HG02938 (cell line): ENCODE measurements at regions not wholly inside any gene's neighbourhood (a gene's known extent, or its start where the extent isn't known, plus 50 kb on each side); places are given as distances from the start of the nearest gene placed in this dataset.
"Not testable (repeated sequence)": the region's sequence is repeated elsewhere in the genome, so short reads cannot be mapped to it uniquely, and the experiment has no call there.

Source experiments
- ATAC-seq: cut with Tn5 transposase; IDR thresholded peaks from one replicate; pipeline ENCODE4 v1.9.1; 2021; ENCODE audit warnings: mild to moderate bottlenecking, moderate library complexity; ENCODE audit not compliant: unreplicated experiment

DNA sequence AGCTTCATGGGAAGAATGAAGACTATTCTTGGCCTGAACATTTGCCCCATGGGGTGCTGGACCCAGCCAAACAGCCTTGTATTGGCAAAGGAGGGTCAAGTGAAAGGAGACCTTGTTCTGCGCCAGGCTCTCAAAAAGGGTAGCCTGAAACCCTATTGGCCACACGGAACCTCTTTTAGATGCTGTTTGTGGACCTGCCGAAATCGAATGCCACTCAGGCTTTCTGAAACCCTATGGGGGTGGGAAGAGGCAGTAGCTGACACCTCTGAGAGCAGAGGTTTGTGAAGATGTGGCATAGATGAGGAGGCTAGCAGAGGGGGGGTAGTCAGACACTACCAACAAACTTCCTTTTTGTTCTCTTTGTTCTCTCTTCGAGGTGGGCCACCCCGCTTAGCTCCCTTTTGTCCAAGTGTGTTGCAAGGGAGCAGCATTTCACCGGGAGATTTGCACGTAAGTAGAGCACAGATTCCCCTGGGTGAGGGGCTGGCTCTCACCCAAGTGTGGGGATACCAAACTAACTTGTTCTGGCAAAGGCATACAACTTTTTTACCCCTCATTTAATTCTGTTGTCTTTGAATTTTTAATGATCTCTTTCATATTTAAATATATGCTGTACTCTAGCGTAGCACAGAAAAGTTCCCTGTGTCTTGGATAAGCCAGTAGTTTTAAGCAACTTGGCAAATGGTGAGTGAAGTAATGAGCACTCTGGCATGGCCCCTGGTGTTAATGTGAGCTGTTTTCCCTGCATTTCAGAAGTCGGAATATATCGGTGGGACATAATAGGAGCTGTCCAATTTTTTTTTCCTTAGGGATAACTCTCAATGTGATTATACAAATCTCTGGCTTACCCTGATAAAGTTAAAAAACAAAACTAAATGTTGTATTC, 107.7 kb downstream of the SEPTIN7 start:
- no peak for ATAC-seq

DNA sequence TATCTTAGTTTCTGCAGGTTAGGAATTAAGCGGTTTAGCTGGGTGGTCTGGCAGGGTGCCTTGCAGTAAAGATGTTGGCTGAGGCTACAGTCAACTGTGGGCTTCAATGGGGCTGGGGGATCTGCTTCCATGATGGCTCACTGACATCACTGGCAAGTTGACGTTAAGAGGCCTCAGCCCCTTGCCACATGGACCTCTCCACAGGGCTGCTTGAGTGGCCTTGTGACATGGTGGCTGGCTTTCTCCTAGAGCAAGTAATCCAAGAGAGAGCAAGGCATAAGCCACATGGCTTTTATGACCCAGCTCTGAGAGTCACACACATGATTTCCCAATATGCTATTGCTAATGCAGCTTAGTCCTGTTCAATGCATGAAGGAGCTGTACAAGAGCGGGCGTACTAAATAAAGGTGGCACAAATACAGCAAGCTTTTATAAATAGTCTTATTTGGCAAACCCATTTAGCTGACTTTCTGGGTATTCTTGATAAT, 109.1 kb downstream of the SEPTIN7 start:
- ATAC-seq = no peak

DNA sequence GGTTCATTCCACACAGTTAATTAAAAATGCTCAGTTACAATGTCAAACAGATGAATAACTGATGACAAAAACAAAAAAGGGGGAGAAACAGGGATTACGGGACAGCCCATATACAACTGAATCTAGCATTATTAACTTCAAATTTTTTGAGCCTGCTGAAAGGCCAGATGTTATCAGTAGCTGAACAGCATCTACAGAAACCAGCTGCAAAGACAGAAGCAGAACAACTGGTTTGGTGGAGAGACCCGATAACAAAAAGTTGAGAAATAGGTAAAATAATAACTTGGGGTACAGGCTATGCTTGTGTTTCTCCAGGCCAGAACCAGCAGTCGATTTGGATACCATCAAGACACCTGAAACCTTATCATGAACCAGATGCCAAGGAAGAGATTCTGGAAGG, 109.8 kb downstream of the SEPTIN7 start:
- ATAC-seq = not testable (repeated sequence)

- not testable (repeated sequence) for ATAC-seq
Measured at GRCh38 chr7:35913350-35913749, 112.5 kb downstream of the SEPTIN7 start.

DNA sequence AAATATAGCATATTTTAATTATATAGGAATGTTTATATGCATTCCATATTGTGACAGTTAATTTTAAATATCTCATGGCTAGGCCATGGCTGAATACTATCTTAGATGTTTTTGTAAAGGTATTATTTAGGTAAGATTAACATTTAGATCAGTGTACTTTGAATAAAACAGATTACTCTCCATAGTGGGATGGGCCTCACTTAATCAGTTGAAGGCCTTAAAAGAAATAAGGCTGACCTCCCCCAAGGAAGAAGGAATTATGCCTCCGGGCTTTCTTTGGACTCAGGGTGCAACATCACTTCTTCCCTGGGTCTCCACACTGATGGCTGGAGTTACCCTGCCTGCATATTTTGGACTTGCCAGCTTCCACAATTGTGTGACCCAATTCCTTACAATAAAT, 113.4 kb downstream of the SEPTIN7 start:
- ATAC-seq = not testable (repeated sequence)

DNA sequence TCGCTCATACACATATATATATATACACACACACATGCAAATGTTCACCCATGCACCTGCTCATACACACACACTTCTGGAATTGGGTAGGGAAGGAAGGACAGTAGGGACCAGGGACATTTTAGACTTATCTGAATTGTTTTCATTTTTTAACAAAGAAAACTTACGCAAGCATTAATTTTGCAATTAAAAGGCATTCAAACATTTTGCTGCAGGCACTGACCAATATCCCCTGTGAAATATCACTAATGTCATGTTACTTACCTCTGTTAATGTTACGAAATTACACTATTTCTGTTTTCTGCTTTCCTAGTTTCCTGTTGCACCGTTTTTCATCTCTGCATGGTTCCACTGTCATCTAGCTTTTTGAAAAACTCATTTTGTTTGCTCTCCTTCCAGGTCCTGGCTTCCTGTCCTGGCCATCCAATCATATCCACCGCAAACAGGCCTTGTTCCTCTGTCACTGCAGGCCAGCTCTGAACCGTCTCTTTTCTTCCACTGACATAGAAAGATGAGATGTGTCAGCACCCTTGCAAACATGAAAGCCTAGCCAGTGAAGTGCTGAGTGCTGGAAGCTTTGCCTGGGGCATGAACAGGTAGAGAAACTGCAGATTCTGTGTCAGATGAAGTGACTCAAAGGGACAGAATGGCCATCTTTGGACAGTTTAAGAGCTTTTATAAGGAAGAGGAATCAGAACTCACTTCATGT, 114.5 kb downstream of the SEPTIN7 start:
- ATAC-seq = not testable (repeated sequence)

GRCh38 chr7:35918217-35918616, 117.4 kb downstream of the SEPTIN7 start:
- ATAC-seq = not testable (repeated sequence)

GRCh38 chr7:35919607-35920006, 118.8 kb downstream of the SEPTIN7 start:
- ATAC-seq = not testable (repeated sequence)

GRCh38 chr7:35921338-35921737, 120.5 kb downstream of the SEPTIN7 start:
- not testable (repeated sequence) for ATAC-seq

GRCh38 chr7:35924668-35925067, 123.8 kb downstream of the SEPTIN7 start:
- not testable (repeated sequence) for ATAC-seq

DNA sequence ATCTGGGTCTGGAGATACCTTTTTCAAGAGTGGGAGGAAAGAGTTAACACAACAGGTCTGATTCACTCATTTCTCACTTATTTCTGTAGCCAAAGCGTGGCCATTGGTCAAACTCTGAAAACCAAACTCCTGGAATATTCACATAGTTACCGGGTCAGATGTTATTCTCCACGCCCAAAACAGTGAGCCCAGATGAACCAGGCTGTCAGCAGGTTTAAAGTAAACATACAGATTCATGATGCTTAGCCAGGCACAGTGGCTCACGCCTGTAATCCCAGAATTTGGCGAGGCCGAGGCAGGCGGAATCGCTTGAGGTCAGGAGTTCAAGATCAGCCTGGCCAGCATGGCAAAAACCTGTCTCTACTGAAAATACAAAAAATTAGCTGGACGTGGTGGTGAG, 126.1 kb downstream of the SEPTIN7 start:
- not testable (repeated sequence) for ATAC-seq

DNA sequence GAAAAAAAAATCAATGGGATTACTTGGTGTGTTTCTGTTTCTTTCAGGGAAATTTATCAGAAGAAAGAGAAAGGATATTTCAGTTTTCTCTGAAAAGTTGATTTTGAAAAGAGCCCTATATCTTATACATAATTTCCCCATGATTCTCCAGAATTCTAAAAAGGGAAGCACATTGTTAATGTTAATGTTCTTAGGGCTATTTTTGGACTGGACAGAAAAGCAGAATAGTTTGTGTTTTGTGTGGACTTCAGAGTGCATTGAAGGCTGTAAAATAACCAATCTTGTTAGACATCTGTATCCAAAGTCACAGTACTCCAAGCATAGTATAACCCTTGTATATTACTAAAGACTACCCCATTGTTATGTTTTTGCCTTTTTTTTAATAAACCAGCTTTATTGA, 130.3 kb downstream of the SEPTIN7 start:
- ATAC-seq = not testable (repeated sequence)

DNA sequence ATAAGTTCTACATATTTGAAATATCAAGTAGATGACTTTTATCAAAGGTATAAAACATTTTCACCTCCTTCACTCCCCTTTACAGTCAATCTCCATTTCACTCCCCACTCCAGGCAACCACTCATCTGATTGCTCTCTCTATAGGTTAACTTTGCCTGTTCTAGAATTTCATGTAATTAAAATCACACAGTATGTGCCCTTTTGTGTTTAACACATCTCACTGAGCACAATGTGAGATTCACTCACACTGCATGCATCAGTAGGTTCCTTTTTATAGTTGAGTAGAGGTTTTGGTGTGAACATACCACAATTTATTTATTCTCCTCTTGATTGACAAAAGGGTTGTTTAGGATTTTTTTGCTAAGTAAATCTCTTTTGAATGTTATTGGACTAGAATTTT, 130.7 kb downstream of the SEPTIN7 start:
- ATAC-seq = not testable (repeated sequence)

GRCh38 chr7:35940695-35941094, 139.8 kb downstream of the SEPTIN7 start:
- not testable (repeated sequence) for ATAC-seq

DNA sequence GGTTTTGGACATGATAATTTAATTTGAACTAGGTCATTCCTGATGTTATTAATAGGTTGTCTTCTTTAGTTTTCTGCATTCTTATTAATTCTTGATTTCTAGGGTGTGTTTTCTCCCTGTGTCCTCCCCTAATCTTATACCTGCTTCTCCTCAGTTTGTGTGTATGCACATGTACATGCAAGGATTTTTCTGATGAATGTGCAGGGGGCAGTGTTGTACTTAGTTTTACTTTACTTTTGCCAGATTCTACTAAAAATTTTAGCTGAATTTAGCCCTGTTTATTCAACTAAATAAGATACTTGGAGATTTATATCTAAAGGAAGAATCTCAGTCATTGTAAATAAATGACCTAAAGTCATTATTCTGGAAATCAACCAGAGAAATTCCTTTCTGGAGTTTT, 144.8 kb downstream of the SEPTIN7 start:
- not testable (repeated sequence) for ATAC-seq

DNA sequence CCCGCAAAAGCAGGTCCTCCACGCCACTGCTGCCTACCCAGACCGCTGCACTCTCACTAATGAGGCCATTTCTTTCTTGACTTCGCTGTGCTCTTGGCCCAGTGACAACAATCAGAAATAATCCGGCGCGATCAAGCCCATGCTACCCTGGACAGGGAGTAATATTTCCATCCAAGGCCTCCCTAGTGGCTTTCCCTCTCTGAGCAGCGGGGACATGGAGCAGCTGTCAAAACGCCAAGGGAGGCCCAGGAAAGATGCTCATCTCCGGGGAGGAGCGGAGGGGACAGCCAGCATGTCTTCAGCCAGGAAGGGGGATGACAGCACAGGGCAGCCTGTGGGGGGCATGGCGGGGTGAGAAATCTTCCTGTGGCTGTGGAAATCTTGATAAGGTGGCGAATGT, 154.9 kb downstream of the SEPTIN7 start:
- ATAC-seq = not testable (repeated sequence)

DNA sequence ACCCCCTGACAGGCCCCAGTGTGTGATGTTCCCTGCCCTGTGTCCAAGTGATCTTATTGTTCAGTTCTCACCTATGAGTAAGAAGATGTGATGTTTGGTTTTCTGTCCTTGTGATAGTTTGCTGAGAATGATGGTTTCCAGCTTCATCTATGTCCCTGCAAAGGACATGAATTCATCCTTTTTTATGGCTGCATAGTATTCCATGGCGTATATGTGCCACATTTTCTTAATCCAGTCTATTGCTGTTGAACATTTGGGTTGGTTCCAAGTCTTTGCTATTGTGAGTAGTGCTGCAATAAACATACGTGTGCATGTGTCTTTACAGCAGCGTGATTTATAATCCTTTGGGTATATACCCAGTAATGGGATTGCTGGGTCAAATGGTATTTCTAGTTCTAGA, 156.1 kb downstream of the SEPTIN7 start:
- ATAC-seq = not testable (repeated sequence)

GRCh38 chr7:35961260-35961659, 160.4 kb downstream of the SEPTIN7 start:
- ATAC-seq = not testable (repeated sequence)

- not testable (repeated sequence) for ATAC-seq
Measured at GRCh38 chr7:35962607-35963006, 161.8 kb downstream of the SEPTIN7 start.

DNA sequence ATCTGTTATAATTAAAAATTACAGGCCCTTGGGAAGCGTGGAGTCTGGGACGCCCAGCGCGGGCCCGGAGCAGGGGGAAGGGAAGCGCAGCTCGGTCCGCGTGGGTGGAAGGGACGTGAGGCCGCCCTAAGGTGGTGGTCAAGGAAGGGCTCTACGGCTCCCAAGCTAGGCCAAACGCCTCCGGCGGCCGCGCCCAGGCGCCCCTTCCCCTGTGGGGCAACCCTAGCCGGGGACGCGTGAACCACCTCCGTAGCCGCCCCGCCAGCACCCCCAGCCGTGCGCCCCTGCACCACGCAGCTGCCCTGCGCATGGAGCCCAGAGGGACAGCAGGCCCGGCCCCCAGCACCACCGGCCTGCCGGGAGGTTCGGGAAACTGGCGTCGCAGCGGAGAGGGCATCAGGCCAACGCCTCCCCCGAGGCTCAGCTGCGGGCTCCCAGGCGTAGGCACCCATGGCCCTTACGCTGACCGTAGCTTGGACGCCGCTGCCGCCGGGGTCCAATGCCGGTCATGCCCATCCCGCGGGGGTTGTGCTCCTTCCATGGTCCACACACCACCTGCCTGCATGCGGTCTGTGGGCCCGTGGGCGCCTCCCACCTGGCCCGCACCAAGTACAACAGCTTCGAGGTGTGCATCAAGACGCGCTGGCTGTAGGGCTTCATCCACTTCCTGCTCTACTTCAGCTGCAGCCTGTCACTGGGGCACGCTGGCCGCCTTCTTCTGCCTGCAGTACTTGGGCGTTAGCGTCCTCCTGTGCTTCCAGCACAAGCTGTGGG, 166.7 kb downstream of the SEPTIN7 start:
- ATAC-seq = no peak
